HG03469 (cell line): ENCODE measurements at regions not wholly inside any gene's neighbourhood (a gene's known extent, or its start where the extent isn't known, plus 50 kb on each side); places are given as distances from the start of the nearest gene placed in this dataset.

Experiments
- ATAC-seq: cut with Tn5 transposase; IDR thresholded peaks from one replicate; pipeline ENCODE4 v1.9.1; 2021; ENCODE audit warnings: mild to moderate bottlenecking, moderate library complexity, moderate number of reproducible peaks; ENCODE audit not compliant: unreplicated experiment

- ATAC-seq, result no peak
These were observed 485.2 kb upstream of the KIF2A start for GRCh38 chr5:61820836-61821235.

GRCh38 chr5:61821561-61821960, 484.4 kb upstream of the KIF2A start:
- ATAC-seq, result no peak

- no peak for ATAC-seq
These were observed 483.4 kb upstream of the KIF2A start for GRCh38 chr5:61822584-61822983.

- no peak for ATAC-seq
These were observed 482.9 kb upstream of the KIF2A start for GRCh38 chr5:61823065-61823464.

- ATAC-seq, result no peak
These were observed 482.2 kb upstream of the KIF2A start for GRCh38 chr5:61823781-61824180.

- ATAC-seq, result no peak
These were observed 481.6 kb upstream of the KIF2A start for GRCh38 chr5:61824396-61824795.

GRCh38 chr5:61827445-61827975, 478.5 kb upstream of the KIF2A start:
- ATAC-seq, result no peak

GRCh38 chr5:61828856-61829255, 477.1 kb upstream of the KIF2A start:
- ATAC-seq, result no peak

GRCh38 chr5:61831736-61832135, 474.3 kb upstream of the KIF2A start:
- no peak for ATAC-seq

GRCh38 chr5:61837788-61838187, 468.2 kb upstream of the KIF2A start:
- no peak for ATAC-seq

GRCh38 chr5:61840361-61840760, 465.6 kb upstream of the KIF2A start:
- ATAC-seq, result no peak

GRCh38 chr5:61842840-61843239, 463.2 kb upstream of the KIF2A start:
- no peak for ATAC-seq

GRCh38 chr5:61850696-61851095, 455.3 kb upstream of the KIF2A start:
- no peak for ATAC-seq

- no peak for ATAC-seq
These were observed 451.5 kb upstream of the KIF2A start for GRCh38 chr5:61854531-61854930.

GRCh38 chr5:61860978-61861377, 445.0 kb upstream of the KIF2A start:
- no peak for ATAC-seq

- peak; percentile 94 for ATAC-seq
These were observed 439.1 kb upstream of the KIF2A start for GRCh38 chr5:61866930-61867329.

- no peak for ATAC-seq
These were observed 436.7 kb upstream of the KIF2A start for GRCh38 chr5:61869333-61869732.

GRCh38 chr5:61878471-61878870, 427.5 kb upstream of the KIF2A start:
- ATAC-seq, result no peak

GRCh38 chr5:61881821-61882487, 424.1 kb upstream of the KIF2A start:
- ATAC-seq, result no peak

GRCh38 chr5:61882901-61883500, 423.0 kb upstream of the KIF2A start:
- ATAC-seq, result no peak

GRCh38 chr5:61884252-61884855, 421.7 kb upstream of the KIF2A start:
- no peak for ATAC-seq

- ATAC-seq, result no peak
These were observed 419.8 kb upstream of the KIF2A start for GRCh38 chr5:61886214-61886613.
